B cell (primary cell): ENCODE measurements at regions not wholly inside any gene's neighbourhood (a gene's known extent, or its start where the extent isn't known, plus 50 kb on each side); places are given as distances from the start of the nearest gene placed in this dataset.

Experiments
- ATAC-seq: fragments of 200-7000 bp; cut with Tn5 transposase; one replicate; pipeline ENCODE4 v1.10.0; 2021; ENCODE audit warnings: low read depth, mild to moderate bottlenecking, moderate number of reproducible peaks, moderate library complexity
- CTCF ChIA-PET: fragments of 350-600 bp; sonication (Branson Sonifier 250); formaldehyde crosslinking; loops from one replicate; lab custom pipeline; 2021; ENCODE audit warnings: antibody characterized with exemption, inconsistent platforms; lab: Charles Lee
- POLR2A ChIA-PET: fragments of 350-600 bp; sonication (Branson Sonifier 250); formaldehyde crosslinking; loops from one replicate; lab custom pipeline; 2021; ENCODE audit warnings: antibody characterized with exemption; lab: Charles Lee
- DNase-seq: peaks from one replicate; pipeline ENCODE4 v3.0.0; 2013
- H2AFZ ChIP-seq: 2 replicates; pipeline ENCODE4 v1.6.1; 2012; ENCODE audit warnings: mild to moderate bottlenecking, low read depth, low read length; ENCODE audit not compliant: insufficient read depth, poor library complexity, severe bottlenecking
- H3K27ac ChIP-seq, 2 donors: 1 replicate in 1 of 2; 2 replicates in 1 of 2; pipeline ENCODE4 v1.5.1; 2012 to 2013; ENCODE audit warnings: low read length in 2 of 2, mild to moderate bottlenecking in 2 of 2, moderate library complexity in 1 of 2
- H3K27me3 ChIP-seq, 4 experiments: fragments of 200-600 bp in 1 of 4; sonication (generic) in 1 of 4; replicated peaks in 1 of 4; 1 replicate in 2 of 4; 2 replicates in 2 of 4; pipeline versions ENCODE4 v1.6.1 to v1.7.0; 2013 to 2016; ENCODE audit warnings: low read length in 3 of 4, mild to moderate bottlenecking in 2 of 4, mixed read lengths in 1 of 4, moderate library complexity in 1 of 4; ENCODE audit not compliant: insufficient read depth in 4 of 4, control insufficient read depth in 3 of 4; ENCODE audit errors: control extremely low read depth in 1 of 4
- H3K36me3 ChIP-seq, 2 experiments: replicated peaks in 1 of 2; 1 replicate in 1 of 2; 2 replicates in 1 of 2; pipeline versions ENCODE4 v1.6.1 to v1.7.1; 2013; ENCODE audit warnings: low read length in 1 of 2; ENCODE audit not compliant: insufficient read depth in 2 of 2, control insufficient read depth in 1 of 2; ENCODE audit errors: control extremely low read depth in 1 of 2, extremely low read depth in 1 of 2
- H3K4me1 ChIP-seq, 2 donors: fragments of 200-600 bp in 1 of 2; sonication (generic) in 1 of 2; 1 replicate in 1 of 2; 2 replicates in 1 of 2; pipeline versions ENCODE4 v1.5.1 to v1.6.1; 2013 to 2017; ENCODE audit warnings: low read length in 2 of 2; ENCODE audit not compliant: control insufficient read depth in 2 of 2, insufficient read depth in 2 of 2
- H3K4me2 ChIP-seq: replicated peaks from 2 replicates; pipeline ENCODE3; 2012; ENCODE audit warnings: mild to moderate bottlenecking, low read depth, low read length; ENCODE audit not compliant: poor library complexity, severe bottlenecking
- H3K4me3 ChIP-seq, 5 experiments: fragments of 200-600 bp in 1 of 5; sonication (generic) in 1 of 5; 1 replicate in 3 of 5; 2 replicates in 2 of 5; pipeline versions ENCODE4 v1.5.1 to v1.7.0; 2011 to 2016; ENCODE audit warnings: low read length in 4 of 5, mild to moderate bottlenecking in 4 of 5, low read depth in 2 of 5, control low read depth in 1 of 5, moderate library complexity in 1 of 5; ENCODE audit not compliant: insufficient read depth in 1 of 5; ENCODE audit errors: control extremely low read depth in 1 of 5, extremely low read depth in 1 of 5
- H3K79me2 ChIP-seq: fragments of 200-600 bp; sonication (generic); one replicate; pipeline ENCODE4 v1.6.0; 2016; ENCODE audit warnings: low read length; ENCODE audit not compliant: control insufficient read depth, insufficient read depth
- H3K9ac ChIP-seq: fragments of 200-600 bp; sonication (generic); 2 replicates; pipeline ENCODE4 v1.6.1; 2017; ENCODE audit warnings: mild to moderate bottlenecking, low read length, moderate library complexity
- H3K9me3 ChIP-seq, 3 donors: one replicate each; pipeline versions ENCODE4 v1.6.1 to v1.7.1; 2013; ENCODE audit warnings: low read length in 2 of 3; ENCODE audit not compliant: control insufficient read depth in 2 of 3, insufficient read depth in 1 of 3; ENCODE audit errors: control extremely low read depth in 1 of 3
- H4K20me1 ChIP-seq: 2 replicates; pipeline ENCODE4 v1.6.0; 2012; ENCODE audit warnings: mild to moderate bottlenecking, low read length; ENCODE audit not compliant: insufficient read depth, control insufficient read depth, poor library complexity, severe bottlenecking
- H3K27ac Mint-ChIP-seq: one replicate; pipeline ENCODE4 v1.8.0; 2021; ENCODE audit warnings: mixed read lengths
- H3K27me3 Mint-ChIP-seq: one replicate; pipeline ENCODE4 v1.8.0; 2021; ENCODE audit warnings: mixed read lengths
- H3K4me1 Mint-ChIP-seq: one replicate; pipeline ENCODE4 v1.8.0; 2021; ENCODE audit warnings: mixed read lengths
- H3K4me3 Mint-ChIP-seq: one replicate; pipeline ENCODE4 v1.8.0; 2021; ENCODE audit warnings: mixed read lengths
- H3K9me3 Mint-ChIP-seq: one replicate; pipeline ENCODE4 v1.8.0; 2022; ENCODE audit warnings: mixed read lengths; ENCODE audit not compliant: insufficient read depth
- EZH2 ChIP-seq: IDR thresholded peaks from 2 replicates; pipeline ENCODE4 v1.6.1; 2012; ENCODE audit warnings: borderline replicate concordance, low read depth, mild to moderate bottlenecking, moderate library complexity, low read length; ENCODE audit not compliant: insufficient read depth, poor library complexity, severe bottlenecking
- WGBS: methylation state at CpG from one replicate; pipeline ENCODE4 v1.1.5; 2013; ENCODE audit warnings: missing lambda C conversion rate; ENCODE audit not compliant: insufficient coverage; 5-methylcytosine and 5-hydroxymethylcytosine counted together
- intact Hi-C: fragments of 100-400 bp; cut with micrococcal nuclease; formaldehyde crosslinking; loops from one replicate; pipeline ENCODE4 v1.10.0; 2022
- TF ChIP-seq, protein P1 (sequence below): fragments of 200-600 bp; IDR thresholded peaks from one replicate; pipeline ENCODE4 v1.8.0; 2022; ENCODE audit warnings: antibody characterized with exemption, mild to moderate bottlenecking

DNA sequence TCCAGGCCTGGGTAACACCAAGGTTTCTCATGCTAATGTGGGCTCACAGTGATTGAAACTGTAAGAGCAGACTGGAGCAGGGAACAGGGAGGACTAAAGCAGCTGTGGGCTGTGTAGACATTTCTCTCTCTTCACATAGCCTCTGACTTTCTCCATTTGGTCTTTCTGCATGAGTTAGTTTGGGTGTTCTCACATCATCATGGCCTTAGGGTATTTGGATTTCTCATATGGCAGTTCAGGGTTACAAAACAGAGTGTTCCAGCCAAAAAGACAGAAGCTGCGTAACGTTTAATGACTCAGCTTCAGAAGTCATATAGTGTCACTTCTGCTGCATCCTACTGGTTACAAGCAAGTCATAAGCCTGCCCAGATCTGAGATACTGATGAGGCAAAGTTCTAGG is 52.0 kb upstream of the OSBPL8 start:
- Histone ChIP-seq H2AFZ (no peak overlapping the region), H3K27ac (no peak overlapping the region), H4K20me1 (no peaks in the 10 kb centered on the region), H3K9me3 (no peaks in the 10 kb centered on the region), H3K4me3 (no peak overlapping the region), H3K4me2 (no peak overlapping the region), H3K79me2 (no peaks in the 10 kb centered on the region), H3K9ac (no peak overlapping the region), H3K36me3 (no peaks in the 10 kb centered on the region), H3K27me3 (no peaks in the 10 kb centered on the region), H3K4me1 (no peaks in the 10 kb centered on the region)
- WGBS: 80% methylated on average over 1 of the region's 2 CpGs
- no peaks in the 10 kb centered on the region for H3K9me3 Mint-ChIP-seq
- H3K27me3 Mint-ChIP-seq: peaks cover 9% of the 10 kb centered on the region
- H3K4me3 Mint-ChIP-seq: no peak overlapping the region
- CTCF ChIA-PET: interaction anchor here (1.0 to 1.6 kb wide), 2 partner anchors 10 to 179 kb away, joined by 3 to 7 read pairs; no protein-coding TSS in a partner anchor
- ATAC-seq (no peak), DNase-seq (no peak)
- TF ChIP-seq, protein P1, sequence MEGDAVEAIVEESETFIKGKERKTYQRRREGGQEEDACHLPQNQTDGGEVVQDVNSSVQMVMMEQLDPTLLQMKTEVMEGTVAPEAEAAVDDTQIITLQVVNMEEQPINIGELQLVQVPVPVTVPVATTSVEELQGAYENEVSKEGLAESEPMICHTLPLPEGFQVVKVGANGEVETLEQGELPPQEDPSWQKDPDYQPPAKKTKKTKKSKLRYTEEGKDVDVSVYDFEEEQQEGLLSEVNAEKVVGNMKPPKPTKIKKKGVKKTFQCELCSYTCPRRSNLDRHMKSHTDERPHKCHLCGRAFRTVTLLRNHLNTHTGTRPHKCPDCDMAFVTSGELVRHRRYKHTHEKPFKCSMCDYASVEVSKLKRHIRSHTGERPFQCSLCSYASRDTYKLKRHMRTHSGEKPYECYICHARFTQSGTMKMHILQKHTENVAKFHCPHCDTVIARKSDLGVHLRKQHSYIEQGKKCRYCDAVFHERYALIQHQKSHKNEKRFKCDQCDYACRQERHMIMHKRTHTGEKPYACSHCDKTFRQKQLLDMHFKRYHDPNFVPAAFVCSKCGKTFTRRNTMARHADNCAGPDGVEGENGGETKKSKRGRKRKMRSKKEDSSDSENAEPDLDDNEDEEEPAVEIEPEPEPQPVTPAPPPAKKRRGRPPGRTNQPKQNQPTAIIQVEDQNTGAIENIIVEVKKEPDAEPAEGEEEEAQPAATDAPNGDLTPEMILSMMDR: no peak
- no peak for TF ChIP-seq EZH2
- H3K4me1 Mint-ChIP-seq: no peaks in the 10 kb centered on the region
- POLR2A ChIA-PET: no interaction called here
- no peak overlapping the region for H3K27ac Mint-ChIP-seq
- intact Hi-C loops: no loop called here

- Histone ChIP-seq H3K4me3 (no peak overlapping the region), H3K36me3 (no peaks in the 10 kb centered on the region), H3K79me2 (no peaks in the 10 kb centered on the region), H3K27me3 (no peaks in the 10 kb centered on the region), H3K4me2 (no peak overlapping the region), H3K4me1 (no peaks in the 10 kb centered on the region), H3K9me3 (no peaks in the 10 kb centered on the region), H3K27ac (no peak overlapping the region), H3K9ac (no peak overlapping the region), H2AFZ (no peak overlapping the region), H4K20me1 (no peaks in the 10 kb centered on the region)
- DNase-seq: no peak
- ChIA-PET CTCF (no interaction called here), POLR2A (no interaction called here)
- TF ChIP-seq EZH2: no peak
- TF ChIP-seq, protein P1: no peak
- H3K27ac Mint-ChIP-seq: no peak overlapping the region
- H3K4me1 Mint-ChIP-seq: no peaks in the 10 kb centered on the region
- H3K27me3 Mint-ChIP-seq: peaks cover 5% of the 10 kb centered on the region
- H3K4me3 Mint-ChIP-seq: no peak overlapping the region
- intact Hi-C loops: no loop called here
- H3K9me3 Mint-ChIP-seq: no peaks in the 10 kb centered on the region
- 95% methylated on average over 2 of the region's 2 CpGs for WGBS
- no peak for ATAC-seq
Observed at GRCh38 chr12:76614364-76614763, 54.8 kb upstream of the OSBPL8 start.
